ENCODE measurements at regions not wholly inside any gene's neighbourhood (a gene's known extent, or its start where the extent isn't known, plus 50 kb on each side); places are given as distances from the start of the nearest gene placed in this dataset.
A peak's percentile ranks its signal among the peaks of the same experiment; 100 is the strongest.

DNA sequence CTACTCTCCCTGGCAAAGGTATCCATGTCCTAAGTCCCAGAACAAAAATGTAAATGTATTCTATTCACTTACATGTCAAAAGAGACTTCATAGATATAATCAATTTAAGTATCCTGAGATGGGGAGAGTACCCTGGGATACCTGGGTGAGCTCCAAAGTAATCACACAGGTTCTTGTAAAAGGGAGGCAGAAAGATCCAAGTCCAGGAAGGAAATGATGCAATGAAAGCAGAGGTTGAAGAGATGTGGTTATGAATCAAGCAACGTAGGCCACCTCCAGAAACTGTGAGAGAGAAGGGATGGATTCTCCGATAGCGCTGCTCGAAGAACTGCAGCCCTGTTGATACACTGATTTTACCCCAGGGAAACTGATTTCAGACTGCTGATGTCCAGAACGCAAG is 93.9 kb upstream of the VGLL3 start:
- H3K4me3 ChIP-seq, result no peak overlapping the region
- in situ Hi-C loops (cut with MboI; ENCODE audit: low sequenced_read_pairs in 4 of 4) (loop anchor here (5.0 to 10.0 kb wide), 2 partner anchors 300 to 308 kb away; no protein-coding TSS in a partner anchor), intact Hi-C loops (cut with DNase I; ENCODE audit: low total_unique reads) (loop anchor here (5.0 kb wide), 1 partner anchor 303 kb away; no protein-coding TSS in a partner anchor)
- DNase-seq (no peak), ATAC-seq (no peak)
- H3K4me1 ChIP-seq, result peaks cover 4 to 7% of the 10 kb centered on the region in 2 donors
- TF ChIP-seq POLR2A (IDR thresholded peaks at IDR 0.05), result no peak
- TF ChIP-seq, protein P1, sequence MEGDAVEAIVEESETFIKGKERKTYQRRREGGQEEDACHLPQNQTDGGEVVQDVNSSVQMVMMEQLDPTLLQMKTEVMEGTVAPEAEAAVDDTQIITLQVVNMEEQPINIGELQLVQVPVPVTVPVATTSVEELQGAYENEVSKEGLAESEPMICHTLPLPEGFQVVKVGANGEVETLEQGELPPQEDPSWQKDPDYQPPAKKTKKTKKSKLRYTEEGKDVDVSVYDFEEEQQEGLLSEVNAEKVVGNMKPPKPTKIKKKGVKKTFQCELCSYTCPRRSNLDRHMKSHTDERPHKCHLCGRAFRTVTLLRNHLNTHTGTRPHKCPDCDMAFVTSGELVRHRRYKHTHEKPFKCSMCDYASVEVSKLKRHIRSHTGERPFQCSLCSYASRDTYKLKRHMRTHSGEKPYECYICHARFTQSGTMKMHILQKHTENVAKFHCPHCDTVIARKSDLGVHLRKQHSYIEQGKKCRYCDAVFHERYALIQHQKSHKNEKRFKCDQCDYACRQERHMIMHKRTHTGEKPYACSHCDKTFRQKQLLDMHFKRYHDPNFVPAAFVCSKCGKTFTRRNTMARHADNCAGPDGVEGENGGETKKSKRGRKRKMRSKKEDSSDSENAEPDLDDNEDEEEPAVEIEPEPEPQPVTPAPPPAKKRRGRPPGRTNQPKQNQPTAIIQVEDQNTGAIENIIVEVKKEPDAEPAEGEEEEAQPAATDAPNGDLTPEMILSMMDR (IDR thresholded peaks at IDR 0.05 in 4 of 5, conservative IDR thresholded peaks at IDR 0.05 in 1 of 5), result no peak
- H3K9me3 ChIP-seq, result no peaks in the 10 kb centered on the region
- H3K27ac ChIP-seq, result no peak overlapping the region
- H3K27me3 ChIP-seq, result no peaks in the 10 kb centered on the region
- no peaks in the 10 kb centered on the region for H3K36me3 ChIP-seq

DNA sequence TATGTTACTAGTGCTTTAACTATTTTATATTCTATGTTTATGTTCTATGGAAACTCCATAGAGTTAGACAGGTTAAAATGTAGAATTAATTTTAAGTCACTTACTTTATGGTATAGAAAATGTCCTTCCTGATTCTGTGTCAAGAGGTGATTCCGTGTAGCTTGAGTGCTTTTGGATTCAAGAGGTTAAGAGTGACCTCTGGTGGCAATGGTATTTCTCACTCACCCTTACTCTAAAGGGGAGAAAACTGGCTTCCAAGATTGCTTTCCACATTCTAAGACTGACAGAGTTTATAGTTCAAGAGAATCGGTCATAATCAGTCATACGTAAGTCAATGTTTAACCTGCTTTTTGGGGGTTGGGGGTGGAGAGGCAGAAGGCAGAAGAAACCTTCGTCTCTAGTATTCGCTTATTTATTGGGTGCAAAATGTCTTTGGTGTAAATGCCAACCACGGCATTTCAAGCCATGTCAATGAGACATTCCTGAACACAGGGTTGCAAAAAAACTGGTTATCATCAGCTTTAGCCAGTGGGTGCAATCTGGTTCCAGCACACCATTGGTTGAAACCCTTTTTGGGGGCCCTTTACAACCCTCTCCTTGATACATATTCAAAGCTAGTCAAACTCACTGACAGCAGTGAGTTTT is 92.0 kb upstream of the VGLL3 start:
- in situ Hi-C loops (cut with MboI; ENCODE audit: low sequenced_read_pairs in 4 of 4), result loop anchor here (5.0 to 10.0 kb wide), 2 partner anchors 298 to 306 kb away; no protein-coding TSS in a partner anchor
- no peaks in the 10 kb centered on the region for H3K36me3 ChIP-seq

DNA sequence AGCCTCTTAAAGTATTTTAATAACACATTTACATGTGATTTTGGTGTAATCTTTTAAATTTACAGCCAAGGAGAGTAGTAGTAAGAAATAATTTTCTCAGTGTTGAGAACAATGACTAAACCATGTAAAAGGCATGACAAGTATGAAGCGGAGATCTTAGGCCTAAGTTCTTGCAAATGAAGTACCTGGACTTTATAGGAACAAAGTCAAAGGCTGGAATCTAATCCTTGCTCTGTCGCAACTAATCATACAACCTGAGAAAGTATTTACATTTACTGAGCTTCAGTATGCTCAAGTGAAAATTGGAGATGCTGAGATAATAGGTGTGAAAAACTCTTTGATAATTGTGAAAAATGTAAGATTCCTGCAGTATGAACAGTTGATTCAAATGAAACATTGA is 86.4 kb upstream of the VGLL3 start:
- in situ Hi-C loops (cut with MboI; ENCODE audit: low sequenced_read_pairs in 4 of 4), result no loop called here
- TF ChIP-seq, protein P1 (IDR thresholded peaks at IDR 0.05 in 4 of 5, conservative IDR thresholded peaks at IDR 0.05 in 1 of 5), result no peak
- TF ChIP-seq POLR2A (IDR thresholded peaks at IDR 0.05), result no peak
- intact Hi-C loops (cut with DNase I; ENCODE audit: low total_unique reads), result no loop called here
- Histone ChIP-seq H3K4me1 (no peaks in the 10 kb centered on the region), H3K27ac (no peak overlapping the region), H3K36me3 (no peaks in the 10 kb centered on the region), H3K27me3 (no peaks in the 10 kb centered on the region), H3K4me3 (no peak overlapping the region), H3K9me3 (no peaks in the 10 kb centered on the region)
- DNase-seq, result no peak
- ATAC-seq, result no peak

More for the DNA sequence above, 92.0 kb upstream of the VGLL3 start:
- Histone ChIP-seq H3K27ac (no peak overlapping the region), H3K9me3 (no peaks in the 10 kb centered on the region), H3K27me3 (no peaks in the 10 kb centered on the region), H3K4me3 (no peak overlapping the region), H3K4me1 (no peaks in the 10 kb centered on the region)
- no peak for TF ChIP-seq POLR2A (IDR thresholded peaks at IDR 0.05)
- TF ChIP-seq, protein P1 (IDR thresholded peaks at IDR 0.05 in 4 of 5, conservative IDR thresholded peaks at IDR 0.05 in 1 of 5), result peak in 4 of 5 experiments; percentile 9 to 45 (median 28)
- ATAC-seq (peak in 1 of 2 donors; percentile 50), DNase-seq (no peak)
- intact Hi-C loops (cut with DNase I; ENCODE audit: low total_unique reads), result loop anchor here (2.0 to 5.0 kb wide), 2 partner anchors 112 to 301 kb away; no protein-coding TSS in a partner anchor

DNA sequence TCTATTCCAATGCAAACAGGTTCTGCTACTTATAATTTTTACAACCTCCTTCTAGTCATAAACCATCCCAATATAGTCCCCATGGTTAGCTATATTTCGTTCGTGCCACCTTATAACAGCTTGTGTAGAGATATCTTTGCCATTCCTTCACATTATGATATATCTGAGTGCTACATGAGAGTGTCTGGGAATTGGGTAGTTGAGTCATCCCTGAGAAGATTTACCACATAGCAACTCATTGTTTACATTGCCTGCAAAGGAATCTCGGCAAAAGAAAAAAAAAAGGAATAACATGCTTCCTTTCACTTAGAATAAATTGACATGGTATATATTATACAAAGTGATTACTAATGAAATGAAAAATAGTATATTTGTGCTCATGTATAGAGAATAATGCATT is 86.0 kb upstream of the VGLL3 start:
- no peak overlapping the region for H3K27ac ChIP-seq
- no peaks in the 10 kb centered on the region for H3K27me3 ChIP-seq
- H3K9me3 ChIP-seq, result no peaks in the 10 kb centered on the region
- TF ChIP-seq POLR2A (IDR thresholded peaks at IDR 0.05), result no peak
- TF ChIP-seq, protein P1 (IDR thresholded peaks at IDR 0.05 in 4 of 5, conservative IDR thresholded peaks at IDR 0.05 in 1 of 5), result no peak
- H3K36me3 ChIP-seq, result no peaks in the 10 kb centered on the region
- DNase-seq, result no peak
- no peak overlapping the region for H3K4me3 ChIP-seq
- in situ Hi-C loops (cut with MboI; ENCODE audit: low sequenced_read_pairs in 4 of 4) (no loop called here), intact Hi-C loops (cut with DNase I; ENCODE audit: low total_unique reads) (no loop called here)
- no peaks in the 10 kb centered on the region for H3K4me1 ChIP-seq
- no peak for ATAC-seq

Data from gastrocnemius medialis (tissue), 4 donors.